HG03575 (cell line): ENCODE measurements at regions not wholly inside any gene's neighbourhood (a gene's known extent, or its start where the extent isn't known, plus 50 kb on each side); places are given as distances from the start of the nearest gene placed in this dataset.
"Not testable (repeated sequence)": the region's sequence is repeated elsewhere in the genome, so short reads cannot be mapped to it uniquely, and the experiment has no call there.

Source experiments
- ATAC-seq: cut with Tn5 transposase; IDR thresholded peaks from one replicate; pipeline ENCODE4 v1.9.1; 2021; ENCODE audit not compliant: unreplicated experiment, insufficient number of reproducible peaks, low FRiP score; ENCODE audit errors: extremely low read depth

GRCh38 chr2:52512760-52513159 is 1254.8 kb upstream of the CHAC2 start:
- no peak for ATAC-seq

GRCh38 chr2:52510432-52510831 is 1257.2 kb upstream of the CHAC2 start:
- no peak for ATAC-seq

DNA sequence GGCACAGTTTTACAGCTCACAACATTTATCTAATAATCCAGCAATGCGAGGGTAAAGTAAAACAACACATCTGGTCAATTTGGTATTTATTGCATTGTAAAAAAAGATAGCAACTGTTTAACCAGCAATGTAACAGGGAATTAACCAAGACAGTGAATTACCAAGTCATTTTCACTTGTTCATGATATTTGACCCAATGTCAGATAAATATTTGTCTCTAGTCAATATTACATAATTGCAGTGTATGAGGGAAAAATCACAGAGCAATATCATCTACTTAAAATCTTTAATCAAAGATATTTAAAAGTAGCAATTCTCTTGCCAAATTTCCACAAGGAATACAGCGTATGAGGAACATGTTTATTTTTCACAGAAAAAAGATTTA is 1265.1 kb upstream of the CHAC2 start:
- ATAC-seq = no peak

DNA sequence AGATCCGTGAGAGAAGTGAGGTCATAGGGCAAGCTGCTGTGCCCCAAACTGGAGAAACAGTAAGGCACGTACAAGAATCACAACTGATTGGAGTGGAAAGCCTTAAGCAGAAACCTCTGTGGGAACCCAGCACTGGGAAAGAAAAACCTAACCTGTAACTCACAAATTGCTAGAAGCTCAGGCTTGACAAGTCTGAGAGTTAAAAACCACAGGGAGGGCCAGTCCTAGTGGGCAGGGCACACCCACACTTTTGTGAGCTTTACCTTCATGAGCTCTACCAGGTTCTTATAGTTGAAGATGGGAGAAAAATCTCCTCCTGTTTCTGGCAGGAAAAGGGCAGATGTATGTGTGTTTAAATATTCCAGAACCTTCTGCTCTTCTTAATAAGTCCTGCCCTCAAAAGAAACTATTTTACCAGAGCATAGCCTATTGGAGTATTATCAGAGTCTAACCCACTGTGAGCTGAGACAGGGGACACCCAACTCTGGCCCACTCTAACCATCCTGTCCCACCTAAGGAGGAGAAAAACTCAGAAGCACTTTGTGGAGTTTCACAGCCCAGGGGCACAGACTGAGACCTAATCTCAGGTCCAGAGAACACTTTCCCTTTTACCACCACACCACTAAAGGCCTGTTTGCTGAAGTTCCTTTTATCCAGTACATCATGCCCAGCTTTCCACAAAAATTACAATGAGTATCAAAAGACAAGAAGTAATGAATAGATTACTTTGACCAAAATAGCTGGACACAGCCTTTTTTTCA is 1265.7 kb upstream of the CHAC2 start:
- ATAC-seq = no peak

DNA sequence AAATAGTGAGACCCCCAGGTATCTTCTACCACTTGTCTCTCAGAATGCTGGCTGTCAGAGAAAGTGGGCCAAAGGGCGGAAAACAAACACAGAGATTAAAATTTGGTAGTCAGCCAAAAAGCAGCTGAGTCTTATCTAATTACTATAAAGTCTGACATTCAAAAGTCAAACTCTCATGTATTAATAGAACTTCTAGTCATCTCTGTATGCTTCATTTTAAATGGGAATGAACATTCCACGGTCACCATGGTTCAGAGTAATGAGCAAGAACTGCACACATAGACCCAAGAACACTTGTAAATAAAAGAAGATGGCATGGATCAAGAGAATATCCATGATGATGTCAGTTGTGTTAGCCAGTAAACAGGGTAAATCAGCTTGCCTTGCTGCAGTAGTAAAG is 1267.0 kb upstream of the CHAC2 start:
- no peak for ATAC-seq

DNA sequence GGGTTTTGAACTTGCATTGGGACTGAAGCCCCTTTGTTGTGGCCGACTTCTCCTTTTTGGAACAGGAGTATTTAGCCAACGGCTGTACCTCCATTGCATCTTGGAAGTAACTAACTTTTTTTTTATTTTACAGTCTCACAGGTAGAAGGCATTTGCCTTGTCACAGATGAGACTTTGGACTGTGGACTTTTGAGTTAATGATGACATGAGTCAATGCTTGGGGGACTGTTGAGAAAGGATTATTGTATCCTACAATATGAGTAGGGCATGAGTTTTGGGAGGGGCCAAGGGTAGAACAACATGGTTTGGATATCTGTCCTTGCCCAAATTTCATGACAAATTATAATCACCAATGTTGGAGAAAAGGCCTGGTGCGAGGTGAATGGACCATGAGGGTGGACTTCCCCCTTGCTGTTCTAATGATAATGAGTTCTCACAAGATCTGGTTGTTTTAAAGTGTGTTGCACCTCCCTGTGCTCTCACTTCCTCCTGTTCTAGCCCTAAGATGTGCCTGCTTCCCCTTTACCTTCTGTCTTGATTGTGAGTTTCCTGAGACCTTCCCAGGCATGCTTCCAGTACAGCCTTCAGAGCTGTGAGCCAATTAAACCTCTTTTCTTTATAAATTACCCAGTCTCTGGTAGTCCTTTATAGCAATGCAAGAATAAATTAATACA is 1269.4 kb upstream of the CHAC2 start:
- no peak for ATAC-seq

GRCh38 chr2:52495816-52496215 is 1271.8 kb upstream of the CHAC2 start:
- no peak for ATAC-seq

- no peak for ATAC-seq
Observed at GRCh38 chr2:52477166-52477565, 1290.4 kb upstream of the CHAC2 start.

GRCh38 chr2:52475590-52475989 is 1292.0 kb upstream of the CHAC2 start:
- no peak for ATAC-seq

DNA sequence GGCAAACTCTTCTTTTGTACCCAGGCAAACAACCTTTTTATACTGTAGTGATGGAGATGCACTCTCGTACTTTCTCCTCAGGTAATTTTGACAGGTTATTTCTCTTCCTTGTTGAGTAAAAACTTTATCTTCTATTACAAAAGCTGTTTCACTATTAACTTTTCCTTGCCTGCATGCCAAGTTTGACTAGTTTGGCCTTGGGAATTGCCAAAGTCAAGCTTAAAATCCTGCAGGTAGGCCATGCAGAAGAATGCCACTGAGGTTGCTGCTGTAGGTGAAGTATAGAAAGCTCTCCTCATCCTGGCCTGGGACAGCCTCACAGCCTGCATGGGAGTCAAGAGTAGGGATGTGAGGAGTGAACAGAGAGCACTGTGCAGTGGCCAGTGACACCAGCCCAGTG is 1293.5 kb upstream of the CHAC2 start:
- ATAC-seq = no peak

DNA sequence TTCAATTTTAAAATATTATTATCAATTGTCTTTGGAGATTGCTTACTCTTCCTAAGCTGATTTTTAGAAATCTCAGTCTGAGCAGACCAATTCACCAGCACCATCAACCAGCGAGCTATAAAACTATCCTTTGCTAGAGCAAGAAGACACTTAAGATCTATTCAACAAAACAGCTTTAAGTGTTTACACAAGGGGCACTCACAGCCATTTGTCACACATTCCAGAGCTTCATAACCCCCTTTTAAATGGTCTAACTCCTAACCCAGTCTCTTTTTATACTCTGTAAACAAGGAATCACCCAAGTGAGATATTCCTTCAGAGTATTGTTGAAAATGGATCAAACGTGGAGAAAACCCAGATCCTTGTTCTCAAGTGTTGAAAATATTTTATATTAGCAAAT is 1294.1 kb upstream of the CHAC2 start:
- no peak for ATAC-seq

DNA sequence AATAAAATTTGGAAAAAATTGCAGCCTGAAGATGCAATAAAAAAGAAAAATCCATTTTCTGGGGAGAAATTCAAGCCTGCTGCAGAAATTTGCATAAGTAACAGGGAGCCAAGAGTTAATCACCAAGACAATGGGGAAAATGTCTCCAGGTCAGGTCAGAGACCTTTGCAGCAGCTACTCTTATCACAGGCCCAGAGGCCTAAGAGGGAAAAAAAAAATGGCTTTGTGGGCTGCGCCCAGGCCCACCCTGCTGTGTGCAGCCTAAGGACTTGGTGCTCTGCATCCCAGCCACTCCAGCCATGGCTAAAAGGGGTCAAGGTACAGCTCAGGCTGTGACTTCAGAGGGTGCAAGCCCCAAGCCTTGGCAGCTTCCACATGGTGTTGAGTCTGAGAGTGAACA is 1297.1 kb upstream of the CHAC2 start:
- ATAC-seq = not testable (repeated sequence)

- no peak for ATAC-seq
Observed at GRCh38 chr2:52467189-52467588, 1300.4 kb upstream of the CHAC2 start.

- ATAC-seq = no peak
Observed at GRCh38 chr2:52465287-52465686, 1302.3 kb upstream of the CHAC2 start.

GRCh38 chr2:52463457-52463856 is 1304.1 kb upstream of the CHAC2 start:
- no peak for ATAC-seq

DNA sequence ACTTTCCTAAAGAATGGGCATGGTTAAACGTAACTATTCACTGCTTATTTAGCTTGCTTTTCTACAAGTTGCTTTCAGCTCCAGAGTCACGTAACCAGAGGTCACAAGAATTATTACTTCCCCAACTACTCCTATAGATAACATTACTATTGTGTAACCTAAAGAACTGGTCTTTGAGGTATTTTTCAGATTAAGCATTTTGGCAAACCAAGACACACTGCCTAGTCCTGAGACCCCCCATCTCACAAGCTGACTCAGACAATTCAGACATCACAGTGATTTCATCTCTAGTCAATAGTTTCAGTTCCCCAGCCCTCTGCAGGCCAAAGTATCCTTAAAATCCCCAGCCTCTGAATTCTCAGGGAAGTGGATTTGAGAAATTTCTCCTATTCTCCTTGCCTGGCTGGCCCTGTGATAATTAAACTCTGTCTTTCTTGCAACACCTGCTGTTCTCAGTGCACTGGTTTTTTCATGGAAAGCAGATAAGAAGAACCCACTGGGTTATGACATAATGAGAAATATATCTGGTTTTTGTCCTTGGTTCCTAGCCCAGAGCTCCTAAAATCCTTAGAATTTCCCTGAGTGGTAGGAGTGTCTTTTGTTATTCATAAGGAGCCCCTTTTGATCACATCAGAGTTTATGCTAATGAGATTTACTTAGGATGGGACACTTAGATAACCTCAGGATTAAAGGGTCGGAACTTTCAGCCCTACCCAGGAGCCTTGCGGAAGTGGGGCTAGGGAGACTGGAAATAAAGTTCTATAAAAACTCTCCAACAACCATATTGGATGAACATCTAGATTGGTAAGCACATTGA is 1310.8 kb upstream of the CHAC2 start:
- ATAC-seq = no peak

DNA sequence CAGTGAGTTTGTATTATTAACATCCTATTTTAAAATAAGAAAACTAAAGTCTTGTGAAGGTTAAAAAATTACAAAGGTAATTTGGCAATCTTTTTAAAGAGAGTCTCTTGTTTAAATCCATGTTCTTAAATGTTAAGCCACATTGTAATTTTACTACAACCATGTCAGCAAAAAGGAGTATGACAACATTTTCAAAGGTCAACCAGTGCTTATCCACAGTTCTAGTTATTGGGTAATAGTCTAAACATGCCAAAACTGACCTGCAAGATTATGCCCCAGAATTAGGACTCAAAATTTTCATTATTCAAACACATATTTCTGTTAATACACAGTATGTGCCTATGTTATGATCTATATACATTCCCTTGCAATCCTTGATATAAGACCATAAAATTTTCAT is 1312.6 kb upstream of the CHAC2 start:
- ATAC-seq = no peak

DNA sequence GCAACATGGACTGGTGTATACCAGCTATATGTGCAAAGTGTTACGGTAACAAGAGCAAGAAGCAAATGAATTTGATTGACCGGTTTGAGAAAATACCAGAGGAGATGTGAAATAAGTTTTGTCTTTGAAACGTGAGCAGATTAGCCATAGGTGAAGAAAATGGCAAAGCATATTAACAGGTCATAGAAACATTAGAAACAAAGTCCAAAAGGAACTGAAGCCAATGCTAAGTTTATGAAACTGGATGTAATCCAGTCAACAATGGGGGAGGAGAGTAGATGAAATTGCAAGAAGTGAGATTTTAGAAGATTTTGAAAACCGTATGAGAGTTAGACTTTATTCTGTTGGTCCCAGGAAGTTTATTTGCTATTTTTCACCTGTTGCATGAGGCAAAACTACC is 1315.4 kb upstream of the CHAC2 start:
- no peak for ATAC-seq

DNA sequence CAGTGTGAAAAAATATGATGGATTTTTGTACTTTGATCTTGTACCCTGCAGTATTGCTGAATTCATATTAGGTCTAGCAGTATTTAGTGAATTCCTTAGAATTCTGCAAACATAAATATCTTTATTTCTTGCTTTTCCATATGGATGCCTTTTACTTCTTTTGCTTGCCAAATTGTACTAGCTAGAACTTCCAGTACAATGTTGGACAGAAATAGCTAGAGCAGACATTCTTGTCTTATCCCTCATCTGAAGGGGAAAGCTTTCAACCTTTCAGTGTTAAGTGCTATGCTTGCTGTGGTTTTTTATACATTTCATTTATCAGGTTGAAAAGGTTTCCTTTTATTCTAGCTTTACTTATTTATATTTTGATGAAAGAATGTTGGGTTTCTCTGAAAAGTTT is 1321.9 kb upstream of the CHAC2 start:
- no peak for ATAC-seq

DNA sequence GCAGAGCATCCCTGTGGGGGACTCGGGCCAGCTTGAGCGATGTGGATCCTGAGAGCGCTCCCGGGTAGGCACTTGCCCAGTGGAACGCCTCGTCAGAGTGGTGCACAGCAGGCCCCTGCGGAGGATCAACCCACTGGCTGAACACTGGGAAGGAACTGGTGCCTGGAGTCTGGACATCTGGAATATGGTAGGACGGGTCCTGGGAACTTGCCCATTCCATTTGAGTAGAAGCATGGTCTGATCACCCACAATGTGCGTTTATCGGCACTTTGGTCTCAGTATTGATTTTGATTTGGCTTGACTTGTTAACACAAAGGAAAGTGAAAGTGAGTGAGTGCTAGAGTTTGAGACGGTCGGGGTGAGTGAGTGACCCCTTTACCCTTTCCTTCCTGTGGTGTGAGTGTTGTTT is 1336.2 kb upstream of the CHAC2 start:
- ATAC-seq = no peak
